Spleen (tissue), 11 donors: ENCODE measurements at regions not wholly inside any gene's neighbourhood (a gene's known extent, or its start where the extent isn't known, plus 50 kb on each side); places are given as distances from the start of the nearest gene placed in this dataset.

Experiments
- DNase-seq: peaks from one replicate; pipeline ENCODE4 v3.0.0-alpha.2; 2020
- H3K27ac ChIP-seq, 8 donors: fragments of 200-600 bp; sonication (generic) in 7 of 8; 1 replicate in 4 of 8; 2 replicates in 4 of 8; pipeline versions ENCODE4 v1.5.0 to v1.8.0; 2016 to 2021; ENCODE audit warnings: inconsistent platforms in 4 of 8, mild to moderate bottlenecking in 4 of 8, moderate library complexity in 1 of 8
- H3K27me3 ChIP-seq, 7 donors: fragments of 200-600 bp; sonication (generic) in 6 of 7; replicated peaks in 1 of 7; 1 replicate in 4 of 7; 2 replicates in 3 of 7; pipeline versions ENCODE4 v1.5.0 to v1.8.0; 2016 to 2021; ENCODE audit warnings: inconsistent platforms in 3 of 7, mild to moderate bottlenecking in 1 of 7
- H3K36me3 ChIP-seq, 6 donors: fragments of 200-600 bp; sonication (generic) in 5 of 6; 1 replicate in 4 of 6; 2 replicates in 2 of 6; pipeline versions ENCODE4 v1.5.0 to v1.8.0; 2016 to 2021; ENCODE audit warnings: inconsistent platforms in 2 of 6
- H3K4me1 ChIP-seq, 6 donors: fragments of 200-600 bp; sonication (generic) in 5 of 6; 1 replicate in 3 of 6; 2 replicates in 3 of 6; pipeline versions ENCODE4 v1.5.0 to v1.8.0; 2016 to 2021; ENCODE audit warnings: inconsistent platforms in 3 of 6
- H3K4me3 ChIP-seq, 8 donors: fragments of 200-600 bp; sonication (generic) in 7 of 8; 1 replicate in 4 of 8; 2 replicates in 4 of 8; pipeline versions ENCODE4 v1.5.0 to v1.8.0; 2016 to 2021; ENCODE audit warnings: inconsistent platforms in 4 of 8, mild to moderate bottlenecking in 4 of 8, moderate library complexity in 2 of 8
- H3K9me3 ChIP-seq, 8 donors: fragments of 200-600 bp; sonication (generic) in 7 of 8; 1 replicate in 4 of 8; 2 replicates in 4 of 8; pipeline versions ENCODE4 v1.5.0 to v1.8.0; 2016 to 2021; ENCODE audit warnings: inconsistent platforms in 4 of 8
- CTCF ChIP-seq, 11 experiments: fragments of 200-600 bp in 7 of 11; fragments of 450-650 bp in 4 of 11; sonication (generic) in 4 of 11; IDR thresholded peaks in 8 of 11; conservative IDR thresholded peaks in 3 of 11; 1 replicate in 7 of 11; 2 replicates in 4 of 11; pipeline versions ENCODE4 v1.4.0 to v1.8.0; 2016 to 2021; ENCODE audit warnings: antibody characterized with exemption in 11 of 11, inconsistent platforms in 4 of 11, mild to moderate bottlenecking in 1 of 11
- POLR2A ChIP-seq, 3 donors: fragments of 450-650 bp; IDR thresholded peaks; one replicate each; pipeline ENCODE4 v1.5.1; 2017; ENCODE audit warnings: antibody characterized with exemption in 3 of 3, mild to moderate bottlenecking in 1 of 3
- POLR2AphosphoS5 ChIP-seq, 3 donors: sonication (generic); formaldehyde crosslinking; IDR thresholded peaks; one replicate each; pipeline ENCODE4 v1.5.1; 2017; ENCODE audit warnings: antibody characterized with exemption in 3 of 3
- WGBS, 5 donors: extraction: QIAGEN DNeasy Blood & Tissue Kit in 3 of 5; methylation state at CpG; one replicate each; pipeline versions ENCODE4 v1.1.5 to v1.1.7; 2013 to 2018; 5-methylcytosine and 5-hydroxymethylcytosine counted together
- intact Hi-C: fragments of 100-400 bp; cut with DNase I; formaldehyde crosslinking; loops from one replicate; pipeline ENCODE4 v1.15.0; 2023; ENCODE audit warnings: low total_unique reads
- donor health status: healthy with polysubstance abuse.
- donor health status: DM: no; HTN: no; CAD: no; lungs with moderate emphysema.
- donor health status: DM: no; HTN: no; CAD: no.
- donor health status: Bipolar disorder and iron deficiency.
- donor health status: healthy.
- donor health status: DM: no; HTN: no; CAD: no.
- donor health status: DM: yes; HTN: yes; CAD: no.

GRCh38 chr5:7325975-7326913 lies 69.7 kb upstream of the ADCY2 start:
- Histone ChIP-seq H3K36me3 (no peaks in the 10 kb centered on the region), H3K4me3 (no peak overlapping the region), H3K27ac (no peak overlapping the region), H3K9me3 (no peaks in the 10 kb centered on the region), H3K27me3 (no peaks in the 10 kb centered on the region), H3K4me1 (no peaks in the 10 kb centered on the region)
- DNase-seq: no peak
- TF ChIP-seq CTCF (IDR thresholded peaks at IDR 0.05 in 8 of 11, conservative IDR thresholded peaks at IDR 0.05 in 3 of 11) (no peak), POLR2AphosphoS5 (IDR thresholded peaks at IDR 0.05) (no peak), POLR2A (IDR thresholded peaks at IDR 0.05) (no peak)
- intact Hi-C loops: no loop called here
- 84 to 87% (median 85%) methylated on average over 8 of the region's 8 CpGs for WGBS, 5 donors

GRCh38 chr5:7329141-7329540 lies 66.8 kb upstream of the ADCY2 start:
- 53 to 64% (median 62%) methylated on average over 4 of the region's 4 CpGs for WGBS, 5 donors
- no peaks in the 10 kb centered on the region for H3K36me3 ChIP-seq

GRCh38 chr5:7329712-7330111 lies 66.2 kb upstream of the ADCY2 start:
- no peaks in the 10 kb centered on the region for H3K27me3 ChIP-seq
- no peak for DNase-seq
- no peaks in the 10 kb centered on the region for H3K36me3 ChIP-seq
- TF ChIP-seq POLR2AphosphoS5 (IDR thresholded peaks at IDR 0.05) (no peak), CTCF (IDR thresholded peaks at IDR 0.05 in 8 of 11, conservative IDR thresholded peaks at IDR 0.05 in 3 of 11) (no peak), POLR2A (IDR thresholded peaks at IDR 0.05) (no peak)
- peaks cover 0 to under 1% (median 0%) of the 10 kb centered on the region in 8 donors for H3K9me3 ChIP-seq
- H3K4me1 ChIP-seq: no peaks in the 10 kb centered on the region
- no peak overlapping the region for H3K27ac ChIP-seq
- intact Hi-C loops: no loop called here
- 70 to 88% (median 80%) methylated on average over 3 of the region's 3 CpGs for WGBS, 5 donors
- no peak overlapping the region for H3K4me3 ChIP-seq

More at GRCh38 chr5:7329141-7329540, 66.8 kb upstream of the ADCY2 start:
- Histone ChIP-seq H3K9me3 (no peaks in the 10 kb centered on the region), H3K27ac (no peak overlapping the region), H3K4me1 (no peaks in the 10 kb centered on the region), H3K27me3 (no peaks in the 10 kb centered on the region), H3K4me3 (no peak overlapping the region)
- intact Hi-C loops: no loop called here
- DNase-seq: no peak
- no peak for TF ChIP-seq CTCF (IDR thresholded peaks at IDR 0.05 in 8 of 11, conservative IDR thresholded peaks at IDR 0.05 in 3 of 11)
- TF ChIP-seq POLR2AphosphoS5 (IDR thresholded peaks at IDR 0.05): no peak
- no peak for TF ChIP-seq POLR2A (IDR thresholded peaks at IDR 0.05)

- TF ChIP-seq CTCF (IDR thresholded peaks at IDR 0.05 in 8 of 11, conservative IDR thresholded peaks at IDR 0.05 in 3 of 11): no peak
- no peak for TF ChIP-seq POLR2AphosphoS5 (IDR thresholded peaks at IDR 0.05)
- no peak for TF ChIP-seq POLR2A (IDR thresholded peaks at IDR 0.05)
- no peaks in the 10 kb centered on the region for H3K4me1 ChIP-seq
- no peak for DNase-seq
- intact Hi-C loops: no loop called here
- peaks cover 0 to 5% (median 0%) of the 10 kb centered on the region in 8 donors for H3K9me3 ChIP-seq
- H3K36me3 ChIP-seq: no peaks in the 10 kb centered on the region
- no peak overlapping the region for H3K27ac ChIP-seq
- whole genome bisulfite sequencing, 5 donors: 38 to 64% (median 49%) methylated on average over 3 of the region's 3 CpGs
- no peaks in the 10 kb centered on the region for H3K27me3 ChIP-seq
- no peak overlapping the region for H3K4me3 ChIP-seq
Measured at GRCh38 chr5:7330256-7330655, 65.7 kb upstream of the ADCY2 start.
